IMR-90 (cell line): ENCODE measurements at regions not wholly inside any gene's neighbourhood (a gene's known extent, or its start where the extent isn't known, plus 50 kb on each side); places are given as distances from the start of the nearest gene placed in this dataset.
A peak's percentile ranks its signal among the peaks of the same experiment; 100 is the strongest.

Source experiments
- ATAC-seq: fragments of 200-7000 bp; cut with Tn5 transposase; 2 replicates; pipeline ENCODE4 v1.9.1; 2020; ENCODE audit warnings: low read depth, mild to moderate bottlenecking, moderate library complexity
- BruUV-seq: library from RNA; stranded (reverse); fragments of 400-500 nt; replicated peaks from 2 replicates; lab custom pipeline; 2021; lab: Mats Ljungman, UMichigan
- CTCF ChIA-PET: fragments of 300-600 bp; formaldehyde crosslinking; extraction: SDS; loops from one replicate; lab custom pipeline; 2021; ENCODE audit warnings: antibody characterized with exemption; lab: Yijun Ruan, JAX
- POLR2A ChIA-PET: fragments of 300-600 bp; sonication (Branson Sonifier 250); formaldehyde crosslinking; loops from one replicate; lab custom pipeline; 2022; ENCODE audit warnings: antibody characterized with exemption; ENCODE audit not compliant: unreplicated experiment; lab: Charles Lee
- DNase-seq: peaks from one replicate; pipeline ENCODE4 v3.0.0; 2013
- H2AFZ ChIP-seq: replicated peaks from 2 replicates; pipeline ENCODE3; 2013; ENCODE audit warnings: low read length, mild to moderate bottlenecking; ENCODE audit not compliant: poor library complexity
- H2AK5ac ChIP-seq: 2 replicates; pipeline ENCODE4 v1.6.1; 2013; ENCODE audit warnings: low read depth, low read length, inconsistent platforms
- H2AK9ac ChIP-seq: replicated peaks from 2 replicates; pipeline ENCODE3; 2013; ENCODE audit warnings: mild to moderate bottlenecking, low read depth, low read length, moderate library complexity; ENCODE audit not compliant: poor library complexity
- H2BK120ac ChIP-seq: 2 replicates; pipeline ENCODE4 v1.6.1; 2013; ENCODE audit warnings: low read depth, low read length, inconsistent platforms
- H2BK15ac ChIP-seq: 3 replicates; pipeline ENCODE4 v1.6.1; 2013; ENCODE audit warnings: low read depth, low read length, inconsistent platforms
- H2BK20ac ChIP-seq: 2 replicates; pipeline ENCODE4 v1.6.1; 2013; ENCODE audit warnings: low read depth, mild to moderate bottlenecking, inconsistent platforms, low read length, moderate library complexity
- H2BK5ac ChIP-seq: 2 replicates; pipeline ENCODE4 v1.6.1; 2013; ENCODE audit warnings: mild to moderate bottlenecking, low read depth, low read length, inconsistent platforms; ENCODE audit not compliant: poor library complexity, severe bottlenecking
- H3K14ac ChIP-seq: replicated peaks from 2 replicates; pipeline ENCODE4 v1.6.1; 2013; ENCODE audit warnings: low read depth, low read length, inconsistent platforms
- H3K18ac ChIP-seq: 2 replicates; pipeline ENCODE4 v1.6.1; 2013; ENCODE audit warnings: low read depth, low read length, control low read depth
- H3K23ac ChIP-seq: 2 replicates; pipeline ENCODE4 v1.6.1; 2013; ENCODE audit warnings: low read depth, low read length, inconsistent platforms
- H3K27ac ChIP-seq: 2 replicates; pipeline ENCODE4 v1.5.1; 2013; ENCODE audit warnings: mild to moderate bottlenecking, control low read depth, low read length; ENCODE audit not compliant: insufficient read depth
- H3K27me3 ChIP-seq: 2 replicates; pipeline ENCODE4 v1.6.1; 2013; ENCODE audit warnings: low read length; ENCODE audit not compliant: control insufficient read depth, insufficient read depth
- H3K36me3 ChIP-seq: 2 replicates; pipeline ENCODE4 v1.6.1; 2013; ENCODE audit warnings: low read length, mixed read lengths; ENCODE audit not compliant: control insufficient read depth, insufficient read depth
- H3K4ac ChIP-seq: 2 replicates; pipeline ENCODE4 v1.6.1; 2013; ENCODE audit warnings: low read depth, low read length, inconsistent platforms
- H3K4me1 ChIP-seq: 2 replicates; pipeline ENCODE4 v1.6.1; 2013; ENCODE audit warnings: low read length, mixed read lengths; ENCODE audit not compliant: control insufficient read depth, insufficient read depth
- H3K4me2 ChIP-seq: 2 replicates; pipeline ENCODE4 v1.6.1; 2013; ENCODE audit warnings: low read depth, mild to moderate bottlenecking, control low read depth, low read length, moderate library complexity
- H3K4me3 ChIP-seq: 2 replicates; pipeline ENCODE4 v1.5.1; 2013; ENCODE audit warnings: low read depth, mild to moderate bottlenecking, control low read depth, low read length, moderate library complexity; ENCODE audit not compliant: insufficient read depth
- H3K56ac ChIP-seq: 2 replicates; pipeline ENCODE4 v1.6.1; 2013; ENCODE audit warnings: low read length, inconsistent platforms; ENCODE audit not compliant: insufficient read depth; ENCODE audit errors: extremely low read depth
- H3K79me1 ChIP-seq, 2 experiments: 2 replicates each; pipeline ENCODE4 v1.6.1; 2013; ENCODE audit warnings: low read length in 2 of 2, inconsistent platforms in 1 of 2, low read depth in 1 of 2
- H3K9ac ChIP-seq: 2 replicates; pipeline ENCODE4 v1.6.1; 2013; ENCODE audit warnings: low read depth, low read length, control low read depth
- H3K9me1 ChIP-seq: 2 replicates; pipeline ENCODE4 v1.6.1; 2013; ENCODE audit warnings: low read length, inconsistent platforms; ENCODE audit not compliant: insufficient read depth
- H3K9me3 ChIP-seq: 2 replicates; pipeline ENCODE4 v1.6.1; 2013; ENCODE audit warnings: low read length; ENCODE audit not compliant: control insufficient read depth, insufficient read depth
- H4K20me1 ChIP-seq: 2 replicates; pipeline ENCODE4 v1.6.1; 2013; ENCODE audit warnings: low read length, inconsistent platforms; ENCODE audit not compliant: insufficient read depth
- H4K5ac ChIP-seq: 2 replicates; pipeline ENCODE4 v1.6.1; 2013; ENCODE audit warnings: mild to moderate bottlenecking, low read depth, low read length, control low read depth
- H4K8ac ChIP-seq, 2 experiments: 2 replicates each; pipeline ENCODE4 v1.6.1; 2013; ENCODE audit warnings: low read depth in 2 of 2, low read length in 2 of 2, control low read depth in 1 of 2, inconsistent platforms in 1 of 2
- H4K91ac ChIP-seq: 2 replicates; pipeline ENCODE4 v1.6.1; 2013; ENCODE audit warnings: low read depth, low read length, inconsistent platforms; ENCODE audit not compliant: insufficient read depth
- CEBPB ChIP-seq: IDR thresholded peaks from 2 replicates; pipeline ENCODE4 v1.6.1; 2012; ENCODE audit warnings: low read depth, low read length, improper control_type of control experiment
- MAFK ChIP-seq: IDR thresholded peaks from 2 replicates; pipeline ENCODE4 v1.6.1; 2012; ENCODE audit warnings: low read depth, low read length, improper control_type of control experiment
- RFX5 ChIP-seq: IDR thresholded peaks from 2 replicates; pipeline ENCODE4 v1.8.0; 2012; ENCODE audit warnings: low read depth, mild to moderate bottlenecking, low read length, moderate library complexity
- WGBS, 2 experiments: methylation state at CpG; one replicate each; pipeline versions ENCODE4 v1.1.5 to v1.1.7; 2013; ENCODE audit warnings: missing lambda C conversion rate in 2 of 2; ENCODE audit not compliant: insufficient read length in 1 of 2; ENCODE audit errors: extremely low coverage in 2 of 2; 5-methylcytosine and 5-hydroxymethylcytosine counted together
- dilution Hi-C: fragments of 300-500 bp; cut with HindIII; formaldehyde crosslinking; loops from one replicate; pipeline ENCODE4 v1.14.3; 2018; ENCODE audit warnings: low sequenced_read_pairs; ENCODE audit not compliant: unreplicated experiment
- in situ Hi-C: fragments of 300-500 bp; cut with MboI; formaldehyde crosslinking; loops from 3 replicates; pipeline ENCODE4 v1.14.3; 2019; ENCODE audit warnings: low sequenced_read_pairs, inconsistent platforms, mixed read lengths
- intact Hi-C: fragments of 100-400 bp; cut with micrococcal nuclease; formaldehyde crosslinking; loops from 2 replicates; pipeline ENCODE4 v1.10.0; 2022
- TF ChIP-seq, protein P1 (sequence below): conservative IDR thresholded peaks from 2 replicates; pipeline ENCODE4 v1.5.1; 2012; ENCODE audit warnings: mild to moderate bottlenecking, low read depth, low read length, improper control_type of control experiment

DNA sequence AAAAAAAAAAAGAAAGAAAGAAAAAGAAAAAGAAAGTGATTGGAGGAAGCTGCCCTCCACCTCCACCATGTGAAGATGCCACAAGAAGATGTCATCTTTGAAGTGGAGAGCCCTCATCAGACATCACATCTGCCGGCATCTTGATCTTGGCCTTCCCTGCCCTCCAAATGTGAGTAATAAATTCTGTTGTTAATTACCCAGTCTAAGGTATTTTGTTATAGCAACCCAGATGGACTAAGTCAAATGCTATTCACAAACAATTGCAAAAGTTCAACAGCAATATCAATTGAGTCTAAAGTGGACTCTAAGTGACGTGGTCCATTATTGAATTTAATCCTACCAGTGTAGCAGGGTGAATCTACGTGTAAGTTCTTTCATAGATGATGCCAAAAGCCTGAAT is 55.9 kb upstream of the NUP160 start:
- Histone ChIP-seq H3K4me3 (no peak overlapping the region), H2BK120ac (peak overlapping the region; percentile 3; the same call in 1 of the 2 replicates), H4K20me1 (no peaks in the 10 kb centered on the region), H2AK9ac (no peak overlapping the region), H3K18ac (no peak overlapping the region), H4K5ac (no peak overlapping the region), H3K9me3 (no peaks in the 10 kb centered on the region), H3K4me2 (no peak overlapping the region), H2BK5ac (peak overlapping the region; percentile 61), H3K9me1 (no peaks in the 10 kb centered on the region), H3K79me1 (no peaks in the 10 kb centered on the region), H3K36me3 (no peaks in the 10 kb centered on the region), H2BK20ac (no peak overlapping the region), H2AK5ac (no peak overlapping the region), H3K27me3 (no peaks in the 10 kb centered on the region; the same call in 1 of the 2 replicates), H4K91ac (no peak overlapping the region), H3K27ac (peak overlapping the region; percentile 33; the same call in 1 of the 2 replicates), H3K4ac (peak overlapping the region; percentile 58; the same call in 1 of the 2 replicates), H3K9ac (no peak overlapping the region), H3K56ac (no peak overlapping the region), H2AFZ (no peak overlapping the region), H3K4me1 (0 out of 2 replicates have a peak, but pooled peaks cover 5% of the 10 kb centered on the region), H2BK15ac (no peak overlapping the region), H4K8ac (peak overlapping the region in 1 of 2 experiments; percentile 45; a peak in 1 of 4 replicates), H3K14ac (0 out of 2 replicates have a peak overlapping the region, but pooled peaks have one; percentile 39), H3K23ac (no peak overlapping the region)
- ChIA-PET CTCF (no interaction called here), POLR2A (no interaction called here)
- TF ChIP-seq RFX5 (no peak), MAFK (no peak), CEBPB (peak; percentile 55)
- TF ChIP-seq, protein P1, sequence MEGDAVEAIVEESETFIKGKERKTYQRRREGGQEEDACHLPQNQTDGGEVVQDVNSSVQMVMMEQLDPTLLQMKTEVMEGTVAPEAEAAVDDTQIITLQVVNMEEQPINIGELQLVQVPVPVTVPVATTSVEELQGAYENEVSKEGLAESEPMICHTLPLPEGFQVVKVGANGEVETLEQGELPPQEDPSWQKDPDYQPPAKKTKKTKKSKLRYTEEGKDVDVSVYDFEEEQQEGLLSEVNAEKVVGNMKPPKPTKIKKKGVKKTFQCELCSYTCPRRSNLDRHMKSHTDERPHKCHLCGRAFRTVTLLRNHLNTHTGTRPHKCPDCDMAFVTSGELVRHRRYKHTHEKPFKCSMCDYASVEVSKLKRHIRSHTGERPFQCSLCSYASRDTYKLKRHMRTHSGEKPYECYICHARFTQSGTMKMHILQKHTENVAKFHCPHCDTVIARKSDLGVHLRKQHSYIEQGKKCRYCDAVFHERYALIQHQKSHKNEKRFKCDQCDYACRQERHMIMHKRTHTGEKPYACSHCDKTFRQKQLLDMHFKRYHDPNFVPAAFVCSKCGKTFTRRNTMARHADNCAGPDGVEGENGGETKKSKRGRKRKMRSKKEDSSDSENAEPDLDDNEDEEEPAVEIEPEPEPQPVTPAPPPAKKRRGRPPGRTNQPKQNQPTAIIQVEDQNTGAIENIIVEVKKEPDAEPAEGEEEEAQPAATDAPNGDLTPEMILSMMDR: no peak
- intact Hi-C loops (no loop called here), dilution Hi-C loops (no loop called here), in situ Hi-C loops (no loop called here)
- no CpG with 5 or more reads among the region's 3 CpGs for WGBS, 2 experiments
- DNase-seq (peak; percentile 64), ATAC-seq (peak; percentile 73)
- no TSS peak for BruUV-seq
